Fibroblast of pulmonary artery (primary cell): ENCODE measurements at regions not wholly inside any gene's neighbourhood (a gene's known extent, or its start where the extent isn't known, plus 50 kb on each side); places are given as distances from the start of the nearest gene placed in this dataset.

Experiments used
- DNase-seq: peaks from one replicate; pipeline ENCODE4 v3.0.0-alpha.2; 2010; ENCODE audit warnings: low read depth
- H3K4me3 ChIP-seq: replicated peaks from 2 replicates; pipeline ENCODE4 v1.5.1; 2011; ENCODE audit warnings: low read depth, mild to moderate bottlenecking, control low read depth, low read length, moderate library complexity
- TF ChIP-seq, protein P1 (sequence below): IDR thresholded peaks from 2 replicates; pipeline ENCODE4 v1.5.1; 2011; ENCODE audit warnings: mild to moderate bottlenecking, control low read depth, low read length, inconsistent platforms; ENCODE audit errors: missing control alignments

DNA sequence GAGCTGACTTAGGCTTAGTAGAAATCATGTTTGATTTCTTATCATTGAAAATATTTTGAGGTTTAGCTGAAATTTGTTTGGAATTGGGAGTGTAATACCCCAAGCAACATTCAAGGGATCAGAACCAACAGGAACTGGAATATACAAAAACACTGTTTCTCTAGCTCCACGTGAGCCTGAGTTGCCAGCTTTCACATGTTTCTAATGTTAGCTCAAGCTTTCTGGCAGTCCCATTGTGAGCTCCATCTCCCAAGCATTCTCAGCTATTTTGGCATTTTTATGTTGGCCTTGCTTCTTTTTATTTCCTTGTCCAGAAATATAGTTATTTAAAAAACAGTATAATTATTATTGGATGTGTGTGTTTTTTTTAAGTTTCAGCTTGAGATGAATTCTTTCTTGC is 427.1 kb upstream of the DPH6 start:
- DNase-seq: no peak
- TF ChIP-seq, protein P1, sequence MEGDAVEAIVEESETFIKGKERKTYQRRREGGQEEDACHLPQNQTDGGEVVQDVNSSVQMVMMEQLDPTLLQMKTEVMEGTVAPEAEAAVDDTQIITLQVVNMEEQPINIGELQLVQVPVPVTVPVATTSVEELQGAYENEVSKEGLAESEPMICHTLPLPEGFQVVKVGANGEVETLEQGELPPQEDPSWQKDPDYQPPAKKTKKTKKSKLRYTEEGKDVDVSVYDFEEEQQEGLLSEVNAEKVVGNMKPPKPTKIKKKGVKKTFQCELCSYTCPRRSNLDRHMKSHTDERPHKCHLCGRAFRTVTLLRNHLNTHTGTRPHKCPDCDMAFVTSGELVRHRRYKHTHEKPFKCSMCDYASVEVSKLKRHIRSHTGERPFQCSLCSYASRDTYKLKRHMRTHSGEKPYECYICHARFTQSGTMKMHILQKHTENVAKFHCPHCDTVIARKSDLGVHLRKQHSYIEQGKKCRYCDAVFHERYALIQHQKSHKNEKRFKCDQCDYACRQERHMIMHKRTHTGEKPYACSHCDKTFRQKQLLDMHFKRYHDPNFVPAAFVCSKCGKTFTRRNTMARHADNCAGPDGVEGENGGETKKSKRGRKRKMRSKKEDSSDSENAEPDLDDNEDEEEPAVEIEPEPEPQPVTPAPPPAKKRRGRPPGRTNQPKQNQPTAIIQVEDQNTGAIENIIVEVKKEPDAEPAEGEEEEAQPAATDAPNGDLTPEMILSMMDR: no peak
- no peak overlapping the region for H3K4me3 ChIP-seq

DNA sequence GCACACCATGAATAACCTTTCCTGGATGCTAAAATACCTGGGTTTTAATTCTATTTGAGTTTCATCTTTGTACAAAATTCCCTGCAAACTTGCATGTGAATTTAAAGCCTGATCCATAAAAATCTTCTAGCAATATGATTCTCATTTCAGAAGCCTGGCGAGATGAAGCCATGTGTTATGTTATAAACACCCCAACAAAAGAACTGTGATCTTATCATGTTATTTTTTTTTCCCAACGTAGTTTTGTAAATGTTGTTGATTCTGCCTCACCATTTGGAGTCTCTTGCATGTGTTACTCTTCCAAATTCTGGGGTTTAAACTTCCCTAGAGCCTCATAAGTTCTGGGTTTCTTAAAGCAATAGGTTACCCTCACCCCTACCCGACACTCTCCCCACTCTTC is 428.1 kb upstream of the DPH6 start:
- no peak overlapping the region for H3K4me3 ChIP-seq
- DNase-seq: no peak
- TF ChIP-seq, protein P1: no peak

DNA sequence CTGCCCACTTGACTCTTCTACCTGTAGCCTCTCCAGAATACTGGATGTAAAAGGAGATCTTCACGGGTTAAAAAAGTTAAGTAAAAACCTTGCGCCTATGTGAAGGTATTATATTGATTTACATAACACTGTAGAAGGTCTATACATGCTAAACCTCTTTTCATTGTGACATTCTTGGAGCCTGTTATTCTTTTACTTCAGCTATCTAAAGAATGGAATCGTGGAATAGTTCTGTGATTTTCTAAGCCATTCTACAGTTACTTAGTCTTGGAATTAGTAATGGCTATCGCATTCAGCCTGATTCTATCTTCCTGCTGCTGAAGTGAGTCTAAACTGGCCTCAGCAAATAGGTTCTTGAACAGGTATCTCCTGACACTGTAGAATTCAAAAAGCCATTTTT is 430.0 kb upstream of the DPH6 start:
- TF ChIP-seq, protein P1: no peak

DNA sequence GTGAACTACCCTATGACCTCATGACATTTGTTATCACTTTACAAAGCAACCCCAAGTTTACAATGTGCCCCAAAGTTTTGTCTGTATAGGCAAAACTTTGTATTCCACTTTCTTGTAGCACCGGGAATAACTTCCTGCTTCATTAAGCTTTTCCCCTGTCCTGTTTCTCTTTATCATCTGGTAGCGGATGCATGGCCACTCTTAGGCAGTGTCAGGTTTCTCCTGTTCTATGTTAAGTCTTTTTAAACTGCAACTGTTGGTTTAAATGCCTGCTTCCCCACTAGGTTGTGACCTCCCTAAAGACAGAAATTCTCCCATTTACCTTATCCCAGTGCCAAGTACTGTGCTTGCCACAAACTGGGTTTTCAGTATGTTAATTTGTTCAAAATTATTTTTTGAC is 433.6 kb upstream of the DPH6 start:
- H3K4me3 ChIP-seq: no peak overlapping the region
- no peak for DNase-seq
- TF ChIP-seq, protein P1: no peak

More for the DNA sequence above, 430.0 kb upstream of the DPH6 start:
- no peak overlapping the region for H3K4me3 ChIP-seq
- DNase-seq: no peak

DNA sequence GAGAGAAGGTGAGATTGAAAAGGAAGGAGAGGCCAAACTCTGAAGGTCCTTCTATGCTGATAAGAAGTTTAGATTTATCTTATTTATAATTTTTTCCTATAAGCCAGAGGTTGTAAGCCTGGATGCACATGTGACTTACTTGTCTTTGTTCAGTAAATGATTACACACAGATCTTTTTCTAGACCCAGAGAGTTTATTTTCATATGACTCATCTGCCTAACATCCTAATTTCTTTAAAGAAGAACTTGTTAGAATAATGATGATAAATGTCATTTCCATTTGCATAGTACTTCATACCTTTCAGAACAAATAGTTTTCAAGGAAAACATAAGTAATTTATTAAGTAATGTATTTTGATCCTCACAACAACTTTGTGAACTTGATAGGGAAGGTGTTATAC is 434.8 kb upstream of the DPH6 start:
- DNase-seq: peak; percentile 23
- TF ChIP-seq, protein P1: no peak
- no peak overlapping the region for H3K4me3 ChIP-seq

DNA sequence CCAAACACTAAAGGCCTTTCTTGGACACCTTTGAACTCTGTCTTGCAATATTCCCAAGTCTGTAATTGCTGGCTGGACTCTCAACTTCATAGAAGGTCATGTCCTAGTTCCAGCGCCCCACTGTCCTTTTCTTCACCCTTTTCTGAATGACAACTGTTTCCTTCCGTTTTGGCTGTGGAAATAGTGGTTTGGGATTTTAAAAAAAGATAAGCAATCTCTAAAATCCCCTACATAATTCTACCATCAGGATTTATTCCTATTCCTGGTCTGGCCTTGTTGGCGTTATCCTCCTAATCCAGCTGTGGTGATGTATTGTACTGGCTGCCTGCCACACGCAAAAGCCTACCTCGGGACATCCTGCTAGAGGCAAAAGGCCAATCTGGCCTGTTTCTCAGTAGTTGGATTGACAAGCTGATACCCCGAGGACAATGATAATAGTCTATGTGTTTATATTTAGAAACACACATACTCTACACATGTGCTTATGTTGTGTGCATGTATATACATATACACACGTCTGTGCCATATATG is 440.3 kb upstream of the DPH6 start:
- H3K4me3 ChIP-seq: no peak overlapping the region
- DNase-seq: peak; percentile 47
- TF ChIP-seq, protein P1: no peak

DNA sequence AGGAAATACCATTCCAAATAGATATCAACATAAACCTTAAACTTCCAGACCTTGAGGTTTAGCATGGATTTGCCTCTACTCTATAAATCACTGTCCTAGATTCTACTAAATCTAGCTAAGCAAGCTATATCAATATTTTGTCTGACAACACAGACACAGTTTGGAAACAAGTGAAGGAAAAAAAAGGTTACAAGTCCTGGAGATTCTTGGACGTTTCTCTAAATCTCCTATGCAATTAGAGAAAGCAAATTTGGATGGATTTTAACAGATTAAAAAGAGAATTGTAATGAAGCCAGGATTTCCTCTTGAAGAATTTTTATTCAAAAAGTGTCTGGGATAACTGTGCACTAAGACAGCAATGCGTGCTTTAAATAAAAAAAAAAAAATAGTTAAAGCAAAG is 441.1 kb upstream of the DPH6 start:
- TF ChIP-seq, protein P1: no peak
- no peak for DNase-seq
- H3K4me3 ChIP-seq: no peak overlapping the region
